Endothelial cell of umbilical vein (primary cell): ENCODE measurements at regions not wholly inside any gene's neighbourhood (a gene's known extent, or its start where the extent isn't known, plus 50 kb on each side); places are given as distances from the start of the nearest gene placed in this dataset.

Source experiments
- BruUV-seq: library from RNA; stranded (reverse); fragments of 400-500 nt; replicated peaks from 2 replicates; lab custom pipeline; 2021; lab: Mats Ljungman, UMichigan
- CTCF ChIA-PET: fragments of 300-600, 350-600 bp; sonication (Branson Sonifier 250); formaldehyde crosslinking; loops from one replicate; lab custom pipeline; 2021; ENCODE audit warnings: antibody characterized with exemption, inconsistent platforms; lab: Charles Lee
- POLR2A ChIA-PET: fragments of 300-600, 350-600 bp; sonication (Branson Sonifier 250); formaldehyde crosslinking; loops from one replicate; lab custom pipeline; 2021; ENCODE audit warnings: antibody characterized with exemption, inconsistent platforms; lab: Charles Lee
- DNase-seq: peaks from one replicate; pipeline ENCODE4 v3.0.0-alpha.2; 2011; ENCODE audit warnings: low read depth, low spot score
- FAIRE-seq: peaks from 2 replicates; lab custom pipeline; 2011; peaks lifted over from hg19 to GRCh38; lab: Jason Lieb, UNC
- H2AFZ ChIP-seq: 2 replicates; pipeline ENCODE4 v1.6.0; 2012; ENCODE audit warnings: low read depth, low read length, control low read depth, inconsistent platforms
- H3K27ac ChIP-seq: 2 replicates; pipeline ENCODE4 v1.5.1; 2011; ENCODE audit warnings: low read depth, mild to moderate bottlenecking, control low read depth, low read length, moderate library complexity; ENCODE audit not compliant: insufficient read depth
- H3K27me3 ChIP-seq, 2 experiments: 2 replicates each; pipeline versions ENCODE4 v1.6.0 to v1.6.1; 2011; ENCODE audit warnings: low read length in 2 of 2, mixed read lengths in 1 of 2; ENCODE audit not compliant: control insufficient read depth in 2 of 2, insufficient read depth in 2 of 2
- H3K36me3 ChIP-seq, 2 experiments: 2 replicates in 1 of 2; 3 replicates in 1 of 2; pipeline ENCODE4 v1.5.1; 2011; ENCODE audit warnings: low read length in 2 of 2, mild to moderate bottlenecking in 1 of 2, moderate library complexity in 1 of 2; ENCODE audit not compliant: control insufficient read depth in 2 of 2, insufficient read depth in 2 of 2; ENCODE audit errors: extremely low read depth in 1 of 2
- H3K4me1 ChIP-seq: 3 replicates; pipeline ENCODE4 v1.5.1; 2011; ENCODE audit warnings: mild to moderate bottlenecking, low read length; ENCODE audit not compliant: control insufficient read depth, insufficient read depth; ENCODE audit errors: extremely low read depth
- H3K4me2 ChIP-seq: 2 replicates; pipeline ENCODE4 v1.6.1; 2011; ENCODE audit warnings: low read length, control low read depth, mixed read lengths; ENCODE audit not compliant: insufficient read depth
- H3K4me3 ChIP-seq, 3 experiments: fragments of 200-600 bp in 1 of 3; sonication (generic), shearing (Covaris generic) in 1 of 3; replicated peaks in 1 of 3; 2 replicates each; pipeline ENCODE4 v1.5.1; 2011 to 2016; ENCODE audit warnings: control low read depth in 3 of 3, low read length in 3 of 3, mild to moderate bottlenecking in 2 of 3, inconsistent platforms in 1 of 3, low read depth in 1 of 3, moderate library complexity in 1 of 3; ENCODE audit not compliant: insufficient read depth in 1 of 3
- H3K79me2 ChIP-seq: 2 replicates; pipeline ENCODE4 v1.6.0; 2012; ENCODE audit warnings: low read length, inconsistent platforms; ENCODE audit not compliant: control insufficient read depth, insufficient read depth
- H3K9ac ChIP-seq: replicated peaks from 2 replicates; pipeline ENCODE3; 2011; ENCODE audit warnings: low read length, control low read depth; ENCODE audit not compliant: insufficient read depth; ENCODE audit errors: extremely low read depth
- H3K9me1 ChIP-seq: replicated peaks from 3 replicates; pipeline ENCODE4 v1.6.0; 2011; ENCODE audit warnings: mild to moderate bottlenecking, low read length; ENCODE audit not compliant: control insufficient read depth, insufficient read depth; ENCODE audit errors: extremely low read depth
- H3K9me3 ChIP-seq: replicated peaks from 2 replicates; pipeline ENCODE4 v1.5.1; 2012; ENCODE audit warnings: low read length, inconsistent platforms; ENCODE audit not compliant: control insufficient read depth, insufficient read depth
- H4K20me1 ChIP-seq: replicated peaks from 2 replicates; pipeline ENCODE3; 2011; ENCODE audit warnings: mild to moderate bottlenecking, low read length; ENCODE audit not compliant: control insufficient read depth, insufficient read depth; ENCODE audit errors: extremely low read depth
- EZH2 ChIP-seq: IDR thresholded peaks from 2 replicates; pipeline ENCODE4 v1.6.1; 2012; ENCODE audit warnings: borderline replicate concordance, low read depth, mild to moderate bottlenecking, moderate library complexity, low read length, inconsistent platforms; ENCODE audit not compliant: severe bottlenecking
- FOS ChIP-seq: IDR thresholded peaks from 2 replicates; pipeline ENCODE4 v1.6.1; 2011; ENCODE audit warnings: mild to moderate bottlenecking, low read length, moderate library complexity, borderline replicate concordance; ENCODE audit not compliant: insufficient read depth
- GATA2 ChIP-seq: IDR thresholded peaks from 2 replicates; pipeline ENCODE4 v1.7.0; 2011; ENCODE audit warnings: low read depth, mild to moderate bottlenecking, moderate library complexity, mixed read lengths, low read length; ENCODE audit not compliant: insufficient read length, insufficient read depth
- JUN ChIP-seq: IDR thresholded peaks from 2 replicates; pipeline ENCODE4 v1.6.1; 2011; ENCODE audit warnings: borderline replicate concordance, low read depth; ENCODE audit not compliant: insufficient read length, insufficient read depth
- MYC ChIP-seq: IDR thresholded peaks from one replicate; pipeline ENCODE4 v1.6.1; 2011; ENCODE audit warnings: mild to moderate bottlenecking, low read depth, low read length
- POLR2A ChIP-seq: IDR thresholded peaks from 2 replicates; pipeline ENCODE4 v1.6.1; 2012; ENCODE audit warnings: low read depth, mild to moderate bottlenecking, control low read depth, low read length
- POLR2AphosphoS5 ChIP-seq: IDR thresholded peaks from 2 replicates; pipeline ENCODE4 v1.6.1; 2012; ENCODE audit warnings: low read depth, mild to moderate bottlenecking, control low read depth, low read length, moderate library complexity; ENCODE audit not compliant: insufficient read depth
- dilution Hi-C: fragments of 300-500 bp; cut with MboI; formaldehyde crosslinking; loops from one replicate; pipeline ENCODE4 v1.15.0; 2019; ENCODE audit warnings: low sequenced_read_pairs; ENCODE audit not compliant: extremely low pct_ligation_motif_present
- intact Hi-C: fragments of 100-400 bp; cut with micrococcal nuclease; formaldehyde crosslinking; loops from one replicate; pipeline ENCODE4 v1.10.0; 2022
- TF ChIP-seq, protein P1 (sequence below): IDR thresholded peaks from 2 replicates; pipeline ENCODE4 v1.6.1; 2011; ENCODE audit not compliant: insufficient read depth, insufficient read length
- TF ChIP-seq, protein P2 (sequence below), 2 donors: IDR thresholded peaks; 1 replicate in 1 of 2; 2 replicates in 1 of 2; pipeline ENCODE4 v1.5.1; 2011; ENCODE audit warnings: low read length in 2 of 2, mild to moderate bottlenecking in 2 of 2, moderate library complexity in 2 of 2, control low read depth in 1 of 2, inconsistent platforms in 1 of 2, low read depth in 1 of 2; ENCODE audit not compliant: insufficient read depth in 1 of 2; ENCODE audit errors: extremely low read depth in 1 of 2

GRCh38 chr11:116379185-116379828 is 393.5 kb downstream of the BUD13 start:
- Histone ChIP-seq H3K9ac (no peak overlapping the region), H3K27ac (no peak overlapping the region), H3K4me2 (no peak overlapping the region), H3K27me3 (peaks cover 2 to 3% of the 10 kb centered on the region in 2 experiments), H3K9me3 (no peaks in the 10 kb centered on the region), H3K4me1 (peaks cover under 1% of the 10 kb centered on the region), H3K9me1 (no peaks in the 10 kb centered on the region), H2AFZ (no peak overlapping the region), H3K36me3 (no peaks in the 10 kb centered on the region), H3K79me2 (no peaks in the 10 kb centered on the region), H4K20me1 (no peaks in the 10 kb centered on the region), H3K4me3 (no peak overlapping the region)
- ChIA-PET CTCF (interaction anchor here (1.0 to 1.2 kb wide), 6 partner anchors 9 to 312 kb away, joined by 3 to 9 read pairs (median 3); no protein-coding TSS in a partner anchor), POLR2A (no interaction called here)
- dilution Hi-C loops (no loop called here), intact Hi-C loops (no loop called here)
- FAIRE-seq: peak; percentile 66
- BruUV-seq: no TSS peak
- DNase-seq: peak; percentile 47
- no peak for TF ChIP-seq POLR2AphosphoS5
- TF ChIP-seq JUN: no peak
- TF ChIP-seq GATA2: no peak
- TF ChIP-seq, protein P1, sequence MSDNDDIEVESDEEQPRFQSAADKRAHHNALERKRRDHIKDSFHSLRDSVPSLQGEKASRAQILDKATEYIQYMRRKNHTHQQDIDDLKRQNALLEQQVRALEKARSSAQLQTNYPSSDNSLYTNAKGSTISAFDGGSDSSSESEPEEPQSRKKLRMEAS: no peak
- TF ChIP-seq EZH2: no peak
- TF ChIP-seq FOS: no peak
- TF ChIP-seq, protein P2, sequence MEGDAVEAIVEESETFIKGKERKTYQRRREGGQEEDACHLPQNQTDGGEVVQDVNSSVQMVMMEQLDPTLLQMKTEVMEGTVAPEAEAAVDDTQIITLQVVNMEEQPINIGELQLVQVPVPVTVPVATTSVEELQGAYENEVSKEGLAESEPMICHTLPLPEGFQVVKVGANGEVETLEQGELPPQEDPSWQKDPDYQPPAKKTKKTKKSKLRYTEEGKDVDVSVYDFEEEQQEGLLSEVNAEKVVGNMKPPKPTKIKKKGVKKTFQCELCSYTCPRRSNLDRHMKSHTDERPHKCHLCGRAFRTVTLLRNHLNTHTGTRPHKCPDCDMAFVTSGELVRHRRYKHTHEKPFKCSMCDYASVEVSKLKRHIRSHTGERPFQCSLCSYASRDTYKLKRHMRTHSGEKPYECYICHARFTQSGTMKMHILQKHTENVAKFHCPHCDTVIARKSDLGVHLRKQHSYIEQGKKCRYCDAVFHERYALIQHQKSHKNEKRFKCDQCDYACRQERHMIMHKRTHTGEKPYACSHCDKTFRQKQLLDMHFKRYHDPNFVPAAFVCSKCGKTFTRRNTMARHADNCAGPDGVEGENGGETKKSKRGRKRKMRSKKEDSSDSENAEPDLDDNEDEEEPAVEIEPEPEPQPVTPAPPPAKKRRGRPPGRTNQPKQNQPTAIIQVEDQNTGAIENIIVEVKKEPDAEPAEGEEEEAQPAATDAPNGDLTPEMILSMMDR (IDR thresholded peaks at IDR 0.05; ENCODE audit: extremely low read depth in 1 of 2, insufficient read depth in 1 of 2, low read depth in 1 of 2, low read length in 2 of 2): no peak
- no peak for TF ChIP-seq POLR2A
- TF ChIP-seq MYC: no peak
